ENCODE measurements at regions not wholly inside any gene's neighbourhood (a gene's known extent, or its start where the extent isn't known, plus 50 kb on each side); places are given as distances from the start of the nearest gene placed in this dataset.

DNA sequence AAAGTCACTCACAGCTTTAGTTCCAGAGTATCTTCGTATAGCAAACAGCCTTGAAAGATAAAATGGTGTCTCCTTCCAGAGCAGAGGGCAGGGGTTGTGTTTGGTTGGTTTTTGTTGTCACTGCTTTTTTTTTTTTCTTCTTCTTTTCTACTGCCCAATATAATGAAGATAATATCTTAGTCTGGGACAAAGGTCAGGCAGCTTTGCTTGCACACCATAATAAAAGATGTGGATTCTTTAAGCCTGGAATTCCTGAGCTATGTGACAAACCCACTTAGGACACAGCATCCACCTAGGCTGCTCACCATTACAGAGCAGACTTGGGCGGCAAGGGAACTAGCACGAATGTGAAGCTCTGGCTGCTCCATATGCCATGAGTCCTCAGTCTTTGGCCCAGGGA lies 165.6 kb upstream of the MIR17HG start:
- no peaks in the 10 kb centered on the region for H3K36me3 Mint-ChIP-seq
- no peaks in the 10 kb centered on the region for H3K9me3 Mint-ChIP-seq
- H3K27me3 Mint-ChIP-seq = no peaks in the 10 kb centered on the region
- no peak for DNase-seq
- no peak overlapping the region for H3K4me3 Mint-ChIP-seq
- POLR2A ChIA-PET = no interaction called here
- H3K27ac Mint-ChIP-seq = no peak overlapping the region
- H3K4me1 Mint-ChIP-seq (ENCODE audit: low read depth) = no peaks in the 10 kb centered on the region
- CTCF ChIA-PET = no interaction called here
- intact Hi-C loops (cut with micrococcal nuclease) = no loop called here

DNA sequence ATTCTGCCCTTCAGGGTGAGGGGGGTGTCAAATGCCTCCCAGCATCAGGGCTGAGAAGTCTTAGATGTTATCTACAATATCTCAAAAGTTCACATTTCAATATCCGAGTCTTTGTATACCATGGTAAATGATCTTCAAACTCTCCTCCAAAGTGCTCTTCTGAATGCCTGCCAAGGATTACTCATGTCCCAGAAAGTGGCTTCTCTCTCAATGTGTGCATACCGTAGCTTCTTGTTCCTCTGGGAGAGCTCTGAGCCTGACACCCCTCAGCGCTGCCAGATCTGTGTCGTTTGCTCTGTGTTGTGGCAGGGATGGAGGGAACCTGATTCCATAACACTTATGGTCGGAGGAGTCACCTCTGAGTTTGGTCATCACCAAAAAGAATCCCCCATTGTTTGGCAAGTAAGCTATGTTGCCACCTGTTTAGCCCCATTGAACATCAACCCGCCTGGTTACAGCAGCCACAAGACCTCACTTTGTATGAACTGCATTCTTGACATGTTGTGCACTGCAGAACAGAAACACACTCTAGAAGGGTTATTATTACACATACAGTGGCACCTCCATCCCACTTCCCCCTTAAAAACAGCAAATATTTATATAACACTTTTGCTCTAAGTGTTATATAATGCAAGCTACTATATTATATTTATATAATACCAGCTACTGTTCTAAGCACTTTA lies 163.1 kb upstream of the MIR17HG start:
- Mint-ChIP-seq H3K9me3 (no peaks in the 10 kb centered on the region), H3K4me1 (ENCODE audit: low read depth) (no peaks in the 10 kb centered on the region), H3K27ac (no peak overlapping the region), H3K27me3 (no peaks in the 10 kb centered on the region), H3K36me3 (no peaks in the 10 kb centered on the region), H3K4me3 (no peak overlapping the region)
- DNase-seq = no peak
- ChIA-PET POLR2A (no interaction called here), CTCF (no interaction called here)
- intact Hi-C loops (cut with micrococcal nuclease) = no loop called here

DNA sequence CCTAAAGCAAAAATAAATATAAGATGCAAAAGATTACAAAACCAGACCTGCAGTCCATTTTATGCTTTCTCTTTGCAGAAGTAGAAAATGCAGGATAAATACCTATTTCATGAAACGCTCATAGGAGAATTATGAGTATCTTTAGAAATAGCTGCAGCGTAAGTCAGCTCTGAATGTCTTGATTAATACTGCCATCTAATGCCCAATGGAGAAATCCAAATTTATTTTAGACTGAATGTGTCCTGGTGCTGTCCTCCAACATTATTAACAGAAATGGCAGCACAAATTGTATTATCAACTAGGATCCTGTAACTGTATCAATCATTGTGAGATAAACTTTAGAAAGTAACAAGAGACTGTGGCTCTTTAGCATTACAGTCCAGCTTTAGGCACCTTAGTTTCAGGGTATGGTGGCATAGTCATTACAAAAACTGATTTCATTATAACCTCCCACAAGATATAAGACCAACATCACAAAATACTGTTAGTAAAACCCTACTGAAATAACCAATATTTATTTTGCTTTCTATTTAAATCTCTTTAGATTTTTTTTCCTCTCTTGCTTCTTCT lies 162.1 kb upstream of the MIR17HG start:
- H3K9me3 Mint-ChIP-seq = no peaks in the 10 kb centered on the region
- DNase-seq = no peak
- H3K4me3 Mint-ChIP-seq = no peak overlapping the region
- H3K27me3 Mint-ChIP-seq = no peaks in the 10 kb centered on the region
- intact Hi-C loops (cut with micrococcal nuclease) = no loop called here
- ChIA-PET POLR2A (no interaction called here), CTCF (no interaction called here)
- H3K4me1 Mint-ChIP-seq (ENCODE audit: low read depth) = no peaks in the 10 kb centered on the region
- H3K27ac Mint-ChIP-seq = no peak overlapping the region
- H3K36me3 Mint-ChIP-seq = no peaks in the 10 kb centered on the region

DNA sequence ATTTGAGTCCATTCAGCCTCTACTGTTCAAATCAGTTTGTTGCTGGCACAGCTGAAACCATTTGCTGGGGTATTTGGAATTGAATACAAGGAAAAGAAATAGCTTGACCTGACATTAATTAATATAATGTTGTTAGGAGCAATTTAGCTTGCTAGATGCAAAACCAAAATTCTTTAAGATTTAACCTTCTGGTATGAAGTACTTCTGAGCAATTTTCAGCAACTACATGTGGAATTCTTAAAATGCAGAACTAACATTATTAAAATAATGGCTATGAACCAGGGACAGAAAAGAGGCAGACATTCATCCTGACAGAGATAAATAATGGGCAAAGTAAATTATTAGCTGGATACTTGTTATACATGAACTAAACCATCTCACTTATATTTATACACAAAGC lies 160.0 kb upstream of the MIR17HG start:
- ChIA-PET CTCF (no interaction called here), POLR2A (no interaction called here)
- no peak for DNase-seq
- no peaks in the 10 kb centered on the region for H3K9me3 Mint-ChIP-seq
- H3K36me3 Mint-ChIP-seq = no peaks in the 10 kb centered on the region
- H3K27ac Mint-ChIP-seq = no peak overlapping the region
- intact Hi-C loops (cut with micrococcal nuclease) = no loop called here
- H3K27me3 Mint-ChIP-seq = no peaks in the 10 kb centered on the region
- H3K4me1 Mint-ChIP-seq (ENCODE audit: low read depth) = no peaks in the 10 kb centered on the region
- no peak overlapping the region for H3K4me3 Mint-ChIP-seq

DNA sequence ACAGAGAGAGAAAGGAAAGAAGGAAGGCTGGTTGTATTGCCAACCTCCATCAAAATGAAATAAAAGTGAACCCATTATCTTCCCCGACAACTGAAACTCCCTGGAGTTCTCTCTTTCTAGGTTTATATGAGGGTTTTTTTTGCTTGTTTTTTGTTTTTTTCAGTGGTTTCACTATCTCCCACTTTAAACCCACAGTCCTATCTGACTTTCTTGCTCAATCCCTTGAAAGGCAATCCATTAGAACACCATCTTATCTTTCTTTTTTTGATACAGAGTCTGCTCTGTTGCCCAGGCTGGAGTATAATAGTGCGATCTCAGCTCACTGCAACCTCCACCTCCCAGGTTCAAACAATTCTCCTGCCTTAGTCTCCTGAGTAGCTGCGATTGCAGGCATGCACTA lies 158.0 kb upstream of the MIR17HG start:
- Mint-ChIP-seq H3K27me3 (peaks cover 2% of the 10 kb centered on the region), H3K4me1 (ENCODE audit: low read depth) (no peaks in the 10 kb centered on the region), H3K36me3 (no peaks in the 10 kb centered on the region), H3K27ac (no peak overlapping the region), H3K9me3 (no peaks in the 10 kb centered on the region), H3K4me3 (no peak overlapping the region)
- POLR2A ChIA-PET = no interaction called here
- intact Hi-C loops (cut with micrococcal nuclease) = no loop called here
- CTCF ChIA-PET = no interaction called here
- no peak for DNase-seq

DNA sequence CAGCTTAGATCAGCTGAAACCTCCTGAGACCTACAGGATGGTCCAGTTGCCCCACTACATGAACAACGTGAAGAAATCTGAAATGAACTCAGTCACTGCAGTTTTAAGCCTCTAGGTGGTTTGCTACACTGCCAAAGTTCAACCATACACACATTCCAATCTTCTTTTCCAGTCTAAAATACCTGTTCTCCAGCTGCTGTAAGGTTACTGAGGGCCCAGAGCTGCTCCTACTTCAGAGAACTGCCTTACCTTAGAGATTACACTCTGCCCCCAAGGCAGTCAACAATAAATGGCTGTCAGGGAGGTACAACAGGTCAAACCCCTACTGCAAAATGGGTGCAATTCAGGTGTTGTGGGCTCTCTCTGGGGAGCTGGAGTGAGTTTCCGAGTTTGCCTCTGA lies 154.1 kb upstream of the MIR17HG start:
- ChIA-PET CTCF (no interaction called here), POLR2A (no interaction called here)
- no peak overlapping the region for H3K4me3 Mint-ChIP-seq
- H3K36me3 Mint-ChIP-seq = no peaks in the 10 kb centered on the region
- H3K27me3 Mint-ChIP-seq = peaks cover 4% of the 10 kb centered on the region
- H3K27ac Mint-ChIP-seq = no peak overlapping the region
- H3K9me3 Mint-ChIP-seq = no peaks in the 10 kb centered on the region
- H3K4me1 Mint-ChIP-seq (ENCODE audit: low read depth) = no peaks in the 10 kb centered on the region
- intact Hi-C loops (cut with micrococcal nuclease) = no loop called here
- DNase-seq = no peak

DNA sequence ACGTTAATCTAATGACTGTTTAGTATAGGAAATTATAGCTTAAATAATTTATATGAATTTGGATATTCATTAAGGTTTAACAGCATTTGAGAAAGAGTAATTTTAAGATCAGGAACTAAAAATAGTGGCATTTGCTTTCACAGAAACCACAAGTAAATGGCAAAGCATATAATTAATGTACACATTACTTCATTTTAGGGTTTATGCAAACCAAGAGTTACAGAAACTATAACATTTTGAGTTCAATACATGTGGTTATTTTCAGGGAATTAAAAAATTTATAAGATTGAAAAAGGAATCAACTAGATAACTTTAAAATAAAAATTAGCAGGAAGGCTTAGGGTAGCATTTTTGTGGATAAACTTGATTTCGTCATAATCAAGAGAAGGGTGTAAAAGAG lies 151.7 kb upstream of the MIR17HG start:
- ChIA-PET CTCF (no interaction called here), POLR2A (no interaction called here)
- no peak for DNase-seq
- Mint-ChIP-seq H3K36me3 (no peaks in the 10 kb centered on the region), H3K4me1 (ENCODE audit: low read depth) (no peaks in the 10 kb centered on the region), H3K9me3 (no peaks in the 10 kb centered on the region), H3K27me3 (peaks cover 8% of the 10 kb centered on the region), H3K4me3 (no peak overlapping the region), H3K27ac (no peak overlapping the region)
- intact Hi-C loops (cut with micrococcal nuclease) = no loop called here

DNA sequence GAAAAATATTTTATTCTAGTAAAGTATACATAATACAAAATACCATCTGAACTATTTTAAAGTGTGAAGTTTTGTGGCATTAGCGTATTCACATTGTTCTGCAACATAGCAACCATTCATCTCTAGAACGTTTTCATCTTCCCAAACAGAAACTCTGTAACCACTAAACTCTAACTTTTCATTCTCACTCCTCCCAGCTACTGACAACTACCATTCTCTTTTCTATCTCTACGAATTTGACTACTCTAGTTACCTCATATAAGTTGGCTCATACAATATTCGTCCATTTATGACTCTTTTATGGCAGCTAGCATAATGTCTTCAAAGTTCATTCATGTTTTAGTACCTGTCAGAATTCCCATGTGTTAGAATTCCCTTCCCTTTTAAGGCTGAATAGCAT lies 150.5 kb upstream of the MIR17HG start:
- Mint-ChIP-seq H3K4me1 (ENCODE audit: low read depth) (no peaks in the 10 kb centered on the region), H3K27ac (no peak overlapping the region), H3K27me3 (peaks cover 8% of the 10 kb centered on the region), H3K9me3 (no peaks in the 10 kb centered on the region), H3K4me3 (no peak overlapping the region), H3K36me3 (no peaks in the 10 kb centered on the region)
- intact Hi-C loops (cut with micrococcal nuclease) = no loop called here
- CTCF ChIA-PET = no interaction called here
- POLR2A ChIA-PET = no interaction called here
- no peak for DNase-seq

DNA sequence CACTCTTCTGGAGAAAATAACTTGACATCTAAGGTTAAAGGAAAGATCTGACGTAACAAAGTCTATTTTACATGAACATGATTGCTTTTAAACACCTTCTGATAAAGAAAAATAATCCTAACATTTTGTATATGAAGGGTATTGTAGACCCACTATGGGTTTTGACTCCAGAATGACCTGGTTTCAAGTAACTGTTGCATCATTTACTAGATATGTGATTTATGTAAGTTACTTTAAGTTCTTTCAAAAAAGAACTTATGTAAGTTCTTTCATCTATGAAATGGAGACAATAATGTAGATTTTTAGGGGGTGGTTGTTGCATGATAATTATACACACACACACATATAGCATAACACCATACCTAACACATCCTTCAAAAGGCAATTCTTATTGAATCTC lies 147.6 kb upstream of the MIR17HG start:
- Mint-ChIP-seq H3K4me3 (no peak overlapping the region), H3K27ac (no peak overlapping the region), H3K4me1 (ENCODE audit: low read depth) (no peaks in the 10 kb centered on the region), H3K36me3 (no peaks in the 10 kb centered on the region), H3K9me3 (no peaks in the 10 kb centered on the region), H3K27me3 (peaks cover 6% of the 10 kb centered on the region)
- ChIA-PET CTCF (no interaction called here), POLR2A (no interaction called here)
- intact Hi-C loops (cut with micrococcal nuclease) = no loop called here
- DNase-seq = no peak

DNA sequence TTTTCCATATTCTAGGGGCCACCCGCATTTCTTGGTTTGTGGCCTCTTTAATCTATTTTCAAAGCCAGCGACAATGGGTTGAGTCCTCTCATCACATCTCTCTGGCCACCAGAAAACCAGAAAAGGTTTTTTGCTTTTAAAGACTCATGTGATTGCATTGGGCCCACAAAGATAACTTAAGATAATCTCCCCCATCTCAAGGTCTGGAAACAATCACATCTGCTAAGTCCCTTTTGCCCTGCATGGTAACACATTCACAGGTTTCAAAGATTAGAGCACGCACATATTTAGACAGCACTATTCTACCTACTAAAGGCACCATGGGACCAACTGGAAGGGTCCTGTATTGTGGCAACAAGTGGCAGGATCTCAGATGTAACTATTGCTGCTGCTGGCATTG lies 147.0 kb upstream of the MIR17HG start:
- CTCF ChIA-PET = no interaction called here
- intact Hi-C loops (cut with micrococcal nuclease) = no loop called here
- Mint-ChIP-seq H3K27ac (no peak overlapping the region), H3K4me3 (no peak overlapping the region), H3K9me3 (no peaks in the 10 kb centered on the region), H3K4me1 (ENCODE audit: low read depth) (no peaks in the 10 kb centered on the region), H3K27me3 (peaks cover 6% of the 10 kb centered on the region), H3K36me3 (no peaks in the 10 kb centered on the region)
- POLR2A ChIA-PET = no interaction called here
- no peak for DNase-seq

DNA sequence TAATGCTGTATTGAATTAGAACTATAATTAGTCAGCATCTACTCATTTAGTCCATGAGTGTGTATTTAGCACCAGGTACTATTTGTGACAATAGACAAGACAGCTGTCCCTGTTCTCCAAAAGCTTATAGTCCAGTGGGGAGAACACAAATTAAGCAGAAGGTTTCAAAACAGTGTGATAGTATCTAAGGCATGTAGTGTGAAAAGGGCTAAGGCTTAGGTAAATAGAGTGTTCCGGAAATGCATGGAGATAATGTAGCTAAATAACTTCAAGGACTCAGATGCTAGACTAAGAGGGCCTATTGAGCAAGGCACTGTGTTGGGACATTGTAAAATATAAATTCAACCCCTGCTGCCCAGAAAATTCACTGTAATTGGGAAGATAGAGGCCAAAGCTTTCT lies 144.1 kb upstream of the MIR17HG start:
- no peaks in the 10 kb centered on the region for H3K36me3 Mint-ChIP-seq

DNA sequence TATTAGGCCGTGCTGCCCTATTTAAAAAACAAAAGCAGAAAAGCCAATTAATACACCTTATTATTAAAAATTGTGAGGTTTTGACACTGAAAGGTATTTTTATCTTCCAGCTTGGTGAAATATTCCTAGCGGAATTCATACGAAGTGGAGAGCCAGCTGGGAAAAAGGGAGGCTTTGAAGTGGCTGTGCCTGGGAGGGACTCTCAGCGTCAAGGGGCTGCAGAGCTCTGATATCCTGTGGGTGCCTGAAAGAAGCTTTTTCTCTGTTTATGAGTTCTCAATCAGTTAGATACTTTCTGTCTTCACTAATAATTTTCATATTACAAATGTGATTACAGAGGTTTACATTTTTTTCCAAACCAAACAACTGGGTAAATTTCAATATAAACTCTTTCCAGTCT lies 140.2 kb upstream of the MIR17HG start:
- Mint-ChIP-seq H3K36me3 (no peaks in the 10 kb centered on the region), H3K4me3 (no peak overlapping the region), H3K4me1 (ENCODE audit: low read depth) (no peaks in the 10 kb centered on the region), H3K27me3 (peaks cover 5% of the 10 kb centered on the region), H3K27ac (no peak overlapping the region), H3K9me3 (no peaks in the 10 kb centered on the region)
- intact Hi-C loops (cut with micrococcal nuclease) = no loop called here
- POLR2A ChIA-PET = no interaction called here
- CTCF ChIA-PET = no interaction called here
- DNase-seq = no peak

More for the DNA sequence above, 144.1 kb upstream of the MIR17HG start:
- CTCF ChIA-PET = no interaction called here
- H3K4me3 Mint-ChIP-seq = no peak overlapping the region
- H3K9me3 Mint-ChIP-seq = no peaks in the 10 kb centered on the region
- no peak overlapping the region for H3K27ac Mint-ChIP-seq
- intact Hi-C loops (cut with micrococcal nuclease) = no loop called here
- DNase-seq = no peak
- no peaks in the 10 kb centered on the region for H3K4me1 Mint-ChIP-seq (ENCODE audit: low read depth)
- POLR2A ChIA-PET = no interaction called here
- H3K27me3 Mint-ChIP-seq = peaks cover 4% of the 10 kb centered on the region

DNA sequence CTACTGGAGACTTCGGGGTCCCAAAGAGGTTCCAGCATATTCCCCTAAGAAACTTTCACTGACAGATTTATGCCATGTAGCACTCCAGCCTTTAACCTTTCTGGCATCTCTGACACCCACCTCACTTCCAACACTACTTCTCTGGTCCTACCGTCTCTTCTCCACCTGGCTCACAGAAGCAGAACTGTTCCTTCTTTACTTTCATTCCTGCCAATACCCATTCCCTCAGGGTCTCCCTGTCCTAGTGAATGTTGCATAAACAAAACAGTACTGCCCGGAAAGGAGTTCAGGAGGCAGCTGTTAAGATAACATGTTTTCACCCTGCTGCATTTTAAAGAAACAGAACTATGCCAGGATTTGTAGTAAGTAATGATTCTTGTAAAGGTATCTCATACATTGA lies 136.0 kb upstream of the MIR17HG start:
- CTCF ChIA-PET = no interaction called here
- H3K36me3 Mint-ChIP-seq = no peaks in the 10 kb centered on the region
- H3K4me1 Mint-ChIP-seq (ENCODE audit: low read depth) = no peaks in the 10 kb centered on the region
- no peaks in the 10 kb centered on the region for H3K9me3 Mint-ChIP-seq
- POLR2A ChIA-PET = no interaction called here
- H3K27ac Mint-ChIP-seq = no peak overlapping the region
- peaks cover 10% of the 10 kb centered on the region for H3K27me3 Mint-ChIP-seq
- DNase-seq = no peak
- H3K4me3 Mint-ChIP-seq = no peak overlapping the region
- intact Hi-C loops (cut with micrococcal nuclease) = no loop called here

DNA sequence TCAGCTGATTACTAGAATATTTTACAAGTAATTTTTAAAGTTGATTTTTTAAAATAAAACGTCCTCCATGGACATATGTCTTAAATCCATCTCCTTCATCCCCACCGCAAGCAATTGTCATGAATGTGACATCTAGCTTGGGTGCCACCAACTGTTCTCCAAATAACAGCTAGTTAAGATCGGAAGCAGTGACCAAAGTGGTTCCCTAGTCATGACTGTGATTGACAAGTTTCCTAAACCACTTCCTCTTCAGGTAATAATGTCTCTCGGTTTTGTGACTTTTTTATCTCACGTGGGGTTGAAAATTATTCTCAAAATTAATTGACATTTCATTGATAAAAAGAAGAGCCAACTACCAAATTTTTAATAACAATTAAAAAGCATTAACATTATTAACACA lies 135.3 kb upstream of the MIR17HG start:
- CTCF ChIA-PET = no interaction called here

More for the DNA sequence above, 135.3 kb upstream of the MIR17HG start:
- Mint-ChIP-seq H3K27ac (no peak overlapping the region), H3K27me3 (peaks cover 12% of the 10 kb centered on the region), H3K4me1 (ENCODE audit: low read depth) (no peaks in the 10 kb centered on the region), H3K9me3 (no peaks in the 10 kb centered on the region), H3K36me3 (no peaks in the 10 kb centered on the region), H3K4me3 (no peak overlapping the region)
- POLR2A ChIA-PET = no interaction called here
- intact Hi-C loops (cut with micrococcal nuclease) = no loop called here
- no peak for DNase-seq
